ENCODE measurements at regions not wholly inside any gene's neighbourhood (a gene's known extent, or its start where the extent isn't known, plus 50 kb on each side); places are given as distances from the start of the nearest gene placed in this dataset.
A peak's percentile ranks its signal among the peaks of the same experiment; 100 is the strongest.

DNA sequence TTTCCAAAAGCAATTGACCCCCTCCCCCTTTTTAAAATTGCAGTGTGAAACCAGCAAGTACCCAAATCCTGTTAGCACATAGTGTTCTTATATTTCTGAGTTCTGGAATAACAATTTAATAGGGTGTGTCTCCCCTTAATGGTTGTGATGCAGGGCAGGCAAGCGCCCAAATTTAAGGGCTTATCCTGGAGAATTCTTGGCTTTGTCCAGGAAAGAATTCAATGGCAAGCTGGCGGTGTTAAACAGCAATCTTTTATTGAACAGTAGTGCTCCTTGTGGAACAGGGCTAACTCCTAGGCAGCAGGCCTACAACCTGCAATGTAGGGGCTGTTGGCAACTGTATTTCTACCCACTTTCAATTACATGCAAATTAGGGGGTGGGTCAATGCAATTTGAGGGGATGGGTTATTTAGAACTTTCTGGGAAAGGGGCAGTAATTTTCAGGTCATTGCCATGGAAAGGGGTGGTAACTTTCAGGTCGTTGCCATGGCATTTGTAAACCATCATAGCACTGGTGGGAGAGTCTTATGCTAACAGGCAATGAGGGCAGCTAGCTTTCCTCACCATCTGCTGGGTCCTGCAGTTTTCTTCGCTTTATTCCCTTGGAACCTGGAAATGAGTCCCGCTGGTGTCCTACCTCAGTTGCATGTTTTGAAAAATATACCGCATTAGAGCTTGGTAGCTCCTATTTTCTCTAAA, 149.0 kb upstream of the KCTD1 start:
- no peak for DNase-seq

DNA sequence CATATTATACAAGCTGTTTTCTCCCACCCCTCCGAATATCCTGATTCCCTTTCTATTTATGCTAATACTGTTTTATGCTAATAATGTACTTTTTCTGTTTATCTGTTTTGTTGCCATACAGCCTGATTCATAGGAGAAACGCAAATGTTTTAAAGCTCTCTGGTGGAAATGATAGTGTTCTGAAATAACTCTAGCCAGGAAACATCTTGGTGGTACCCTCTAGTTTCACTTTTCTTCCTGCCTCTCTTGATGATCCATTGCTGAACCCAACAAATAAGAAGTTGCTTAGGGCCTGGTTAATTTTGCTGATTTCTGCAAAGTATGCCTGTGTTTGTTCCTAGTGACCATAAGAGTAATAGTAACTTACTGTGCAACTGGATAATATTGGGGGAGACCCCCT, 148.4 kb upstream of the KCTD1 start:
- no peak for DNase-seq

GRCh38 chr18:26696308-26696707, 148.0 kb upstream of the KCTD1 start:
- DNase-seq, result no peak

GRCh38 chr18:26689226-26689879, 141.0 kb upstream of the KCTD1 start:
- DNase-seq, result no peak

GRCh38 chr18:26686532-26686931, 138.2 kb upstream of the KCTD1 start:
- DNase-seq, result no peak

GRCh38 chr18:26685438-26686157, 137.2 kb upstream of the KCTD1 start:
- DNase-seq, result no peak

DNA sequence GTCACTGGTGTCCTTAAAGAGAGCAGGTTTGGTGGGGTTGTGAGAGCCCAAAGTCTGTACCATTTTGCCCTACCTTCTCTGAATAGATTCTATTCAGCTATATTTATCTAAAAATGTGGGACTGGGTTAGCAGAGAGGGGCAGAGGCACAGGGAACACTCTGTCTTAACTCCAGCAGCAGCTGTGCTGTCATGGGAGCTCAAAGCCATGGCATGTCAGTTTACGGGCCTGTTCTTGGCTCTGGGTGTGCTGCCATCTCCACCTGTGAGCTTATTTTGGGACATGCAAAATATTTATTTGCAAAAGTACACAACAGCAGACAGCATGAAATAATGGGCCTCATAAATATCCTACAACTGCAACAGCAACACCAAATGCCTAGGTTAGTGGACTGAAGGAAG, 129.6 kb upstream of the KCTD1 start:
- DNase-seq, result no peak

GRCh38 chr18:26667046-26667445, 118.7 kb upstream of the KCTD1 start:
- DNase-seq, result no peak

GRCh38 chr18:26662996-26663395, 114.6 kb upstream of the KCTD1 start:
- no peak for DNase-seq

- no peak for DNase-seq
These were observed 109.6 kb upstream of the KCTD1 start for GRCh38 chr18:26657631-26658581.

- DNase-seq, result peak; percentile 67
These were observed 108.7 kb upstream of the KCTD1 start for GRCh38 chr18:26656944-26657536.

DNA sequence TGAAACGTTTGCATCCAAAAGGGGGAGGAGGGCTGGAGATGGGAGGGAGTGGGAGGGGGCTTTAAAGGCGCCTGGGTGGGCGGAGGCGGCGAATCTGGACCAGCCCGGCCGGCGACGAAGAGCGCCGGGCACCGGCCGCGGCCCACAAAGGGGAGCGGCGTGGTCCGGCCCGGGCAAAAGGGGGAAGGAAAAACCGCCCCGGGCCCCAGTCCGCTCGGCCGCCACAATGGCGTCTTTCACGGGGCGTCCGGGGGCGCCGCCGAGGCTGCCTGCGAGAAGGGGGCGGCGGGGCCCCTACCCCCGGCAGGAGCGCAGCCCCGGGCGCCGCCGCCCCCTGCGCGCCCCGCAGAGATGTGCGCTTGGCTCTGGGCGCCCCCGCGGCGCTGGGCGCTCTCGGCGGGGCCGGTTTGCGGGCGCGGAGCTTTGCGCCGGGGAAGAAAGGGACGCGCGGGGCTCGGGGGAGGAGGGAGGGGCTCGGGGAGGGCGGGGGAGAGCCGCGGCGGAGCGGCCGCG, 108.1 kb upstream of the KCTD1 start:
- no peak for DNase-seq

DNA sequence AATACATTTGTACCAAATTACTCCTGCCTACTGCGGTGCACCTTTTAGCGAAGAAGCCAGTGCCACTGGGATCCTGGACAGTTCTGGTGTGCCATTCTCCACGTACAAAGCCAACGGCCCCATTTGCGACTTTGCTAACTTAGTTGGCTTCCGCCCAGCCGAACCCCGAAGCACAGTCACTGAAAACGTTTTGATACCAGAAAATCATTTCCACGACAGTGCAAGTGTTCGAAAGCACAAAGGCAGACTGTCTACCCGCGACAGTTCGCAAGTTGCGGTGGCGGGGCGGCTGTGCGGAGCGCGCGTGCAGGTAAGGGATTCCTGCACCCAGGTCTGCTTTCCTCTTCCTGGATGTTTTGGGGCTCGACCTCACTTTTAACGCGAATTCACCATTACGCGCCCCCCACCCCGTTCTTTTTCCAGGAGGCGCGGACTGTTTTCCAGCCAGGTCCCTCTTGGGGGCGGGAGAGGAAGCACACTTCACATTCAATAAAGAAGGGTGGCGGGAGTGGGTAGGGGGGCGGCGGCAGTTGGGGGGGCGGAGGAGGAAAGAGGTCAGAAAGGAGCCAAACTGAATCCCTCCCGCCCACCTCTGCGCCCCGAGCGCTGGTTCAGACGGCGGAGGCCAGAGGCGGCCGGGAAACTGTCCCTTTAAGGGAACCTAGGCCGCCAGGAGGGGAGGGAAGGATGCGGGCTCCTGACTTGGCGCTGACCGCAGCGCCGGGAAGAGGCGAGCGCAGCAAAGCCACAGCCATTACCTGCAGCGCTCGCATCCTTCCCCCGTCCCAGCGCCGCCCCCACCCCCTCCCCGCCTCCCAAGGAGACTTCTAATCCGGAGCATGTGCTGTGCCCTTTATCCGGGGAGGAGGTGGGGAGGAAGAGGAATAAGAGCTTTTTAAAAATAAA, 107.4 kb upstream of the KCTD1 start:
- peak; percentile 35 for DNase-seq

- DNase-seq, result no peak
These were observed 106.5 kb upstream of the KCTD1 start for GRCh38 chr18:26654616-26655524.

GRCh38 chr18:26653943-26654615, 105.7 kb upstream of the KCTD1 start:
- DNase-seq, result no peak

DNA sequence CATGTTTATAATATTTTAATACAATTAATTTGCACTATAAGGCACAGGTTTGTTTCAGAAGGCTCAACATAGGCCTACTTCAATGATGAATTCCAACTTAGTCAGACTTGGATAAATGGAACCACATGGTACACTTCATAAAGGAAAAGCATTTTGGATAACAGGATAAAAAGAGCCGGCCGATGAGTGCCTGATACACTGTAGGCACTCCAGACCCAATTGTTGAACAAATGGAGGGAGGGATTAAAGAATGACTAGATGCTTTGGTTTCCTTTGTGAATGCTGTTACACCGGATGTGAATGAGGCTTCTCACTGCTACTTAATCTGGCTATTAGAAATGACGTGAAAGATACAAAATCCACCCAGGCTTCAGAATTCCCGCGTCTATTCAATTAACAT, 104.1 kb upstream of the KCTD1 start:
- no peak for DNase-seq

DNA sequence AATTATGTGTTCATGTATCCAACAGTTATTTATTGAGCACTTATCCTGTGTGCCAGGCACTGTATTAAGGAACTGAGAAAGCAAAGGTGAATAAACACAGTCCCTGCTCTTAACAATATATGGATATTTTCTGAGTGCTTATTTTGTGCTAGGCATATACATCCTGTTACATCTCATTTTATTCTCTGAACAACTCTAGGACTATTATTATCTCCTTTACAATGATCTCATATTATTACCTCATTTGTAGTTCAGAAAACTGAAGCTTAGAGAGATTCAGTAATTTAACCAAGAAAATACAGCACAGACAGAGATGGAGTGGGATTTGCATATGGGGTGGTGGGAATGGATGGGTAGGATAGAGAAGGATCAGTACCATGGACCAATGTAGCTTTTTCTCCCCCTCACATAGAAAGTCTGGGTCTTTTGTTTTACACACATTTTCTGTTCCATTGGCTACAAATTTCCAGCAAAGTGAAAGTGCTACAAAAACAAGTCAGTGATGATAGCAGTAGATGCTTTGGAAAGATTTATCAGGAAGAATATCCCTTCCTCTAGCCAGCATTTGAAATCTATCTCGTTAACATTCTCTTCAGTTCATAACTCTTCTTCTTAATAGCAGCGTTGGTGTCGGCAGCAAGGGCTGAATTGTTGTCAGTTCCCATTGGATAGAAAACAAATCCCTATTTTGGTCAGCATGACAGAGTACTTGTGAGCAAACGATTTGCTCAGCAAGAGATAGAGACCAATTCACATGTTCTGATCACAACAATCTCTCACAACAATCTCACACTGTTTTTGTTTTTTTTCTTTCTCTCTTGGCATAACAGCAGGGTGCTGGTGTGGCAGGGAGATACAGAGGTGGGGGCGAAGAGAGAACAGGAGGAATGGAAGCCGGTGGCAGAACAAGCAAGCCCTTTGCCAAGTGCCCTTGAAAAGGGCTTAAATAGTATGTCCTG, 102.2 kb upstream of the KCTD1 start:
- DNase-seq, result no peak

DNA sequence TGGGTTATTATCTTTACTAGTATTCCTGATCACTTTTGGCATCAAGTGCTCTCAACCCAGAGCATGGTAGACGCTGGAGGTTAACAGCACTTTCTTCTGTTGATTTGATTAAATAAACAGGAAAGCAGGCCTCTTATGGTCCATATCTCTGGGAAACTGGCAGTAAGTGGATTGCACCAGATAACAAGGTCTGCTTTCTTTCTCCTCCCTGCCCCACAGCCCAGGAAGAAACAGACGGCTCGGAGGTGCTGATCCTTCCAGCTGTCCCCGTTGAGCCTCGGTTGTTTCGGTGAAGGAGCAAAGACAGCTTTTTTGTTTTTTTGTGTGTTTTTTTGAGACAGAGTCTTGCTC, 100.8 kb upstream of the KCTD1 start:
- DNase-seq, result peak; percentile 49

Data from hematopoietic multipotent progenitor cell treated with erythropoietin and hydrocortisone succinate and interleukin-3 and kit ligand, for 4 days (in vitro differentiated cells).